ENCODE measurements at regions not wholly inside any gene's neighbourhood (a gene's known extent, or its start where the extent isn't known, plus 50 kb on each side); places are given as distances from the start of the nearest gene placed in this dataset.

DNA sequence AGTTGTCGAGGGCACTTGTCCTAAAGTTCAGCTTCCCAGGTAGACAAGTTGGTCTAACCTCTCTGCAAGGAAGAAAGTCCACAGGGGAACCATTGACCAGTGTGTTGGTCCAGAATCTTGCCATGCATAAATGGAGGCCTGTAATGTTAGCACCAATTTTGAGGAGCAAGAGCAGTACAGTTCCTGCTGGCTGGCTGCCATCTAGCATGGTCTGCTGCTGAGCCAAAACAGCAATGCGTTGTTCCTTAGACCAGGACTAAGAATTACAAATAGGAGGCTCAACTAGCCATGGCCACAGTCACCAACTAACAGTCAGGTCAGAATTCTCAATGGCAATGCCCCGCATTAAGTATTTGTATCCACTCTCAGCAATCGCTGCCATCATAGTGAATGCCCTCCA lies 72.8 kb upstream of the WIPF1 start (continued):
- TF ChIP-seq, protein P1, sequence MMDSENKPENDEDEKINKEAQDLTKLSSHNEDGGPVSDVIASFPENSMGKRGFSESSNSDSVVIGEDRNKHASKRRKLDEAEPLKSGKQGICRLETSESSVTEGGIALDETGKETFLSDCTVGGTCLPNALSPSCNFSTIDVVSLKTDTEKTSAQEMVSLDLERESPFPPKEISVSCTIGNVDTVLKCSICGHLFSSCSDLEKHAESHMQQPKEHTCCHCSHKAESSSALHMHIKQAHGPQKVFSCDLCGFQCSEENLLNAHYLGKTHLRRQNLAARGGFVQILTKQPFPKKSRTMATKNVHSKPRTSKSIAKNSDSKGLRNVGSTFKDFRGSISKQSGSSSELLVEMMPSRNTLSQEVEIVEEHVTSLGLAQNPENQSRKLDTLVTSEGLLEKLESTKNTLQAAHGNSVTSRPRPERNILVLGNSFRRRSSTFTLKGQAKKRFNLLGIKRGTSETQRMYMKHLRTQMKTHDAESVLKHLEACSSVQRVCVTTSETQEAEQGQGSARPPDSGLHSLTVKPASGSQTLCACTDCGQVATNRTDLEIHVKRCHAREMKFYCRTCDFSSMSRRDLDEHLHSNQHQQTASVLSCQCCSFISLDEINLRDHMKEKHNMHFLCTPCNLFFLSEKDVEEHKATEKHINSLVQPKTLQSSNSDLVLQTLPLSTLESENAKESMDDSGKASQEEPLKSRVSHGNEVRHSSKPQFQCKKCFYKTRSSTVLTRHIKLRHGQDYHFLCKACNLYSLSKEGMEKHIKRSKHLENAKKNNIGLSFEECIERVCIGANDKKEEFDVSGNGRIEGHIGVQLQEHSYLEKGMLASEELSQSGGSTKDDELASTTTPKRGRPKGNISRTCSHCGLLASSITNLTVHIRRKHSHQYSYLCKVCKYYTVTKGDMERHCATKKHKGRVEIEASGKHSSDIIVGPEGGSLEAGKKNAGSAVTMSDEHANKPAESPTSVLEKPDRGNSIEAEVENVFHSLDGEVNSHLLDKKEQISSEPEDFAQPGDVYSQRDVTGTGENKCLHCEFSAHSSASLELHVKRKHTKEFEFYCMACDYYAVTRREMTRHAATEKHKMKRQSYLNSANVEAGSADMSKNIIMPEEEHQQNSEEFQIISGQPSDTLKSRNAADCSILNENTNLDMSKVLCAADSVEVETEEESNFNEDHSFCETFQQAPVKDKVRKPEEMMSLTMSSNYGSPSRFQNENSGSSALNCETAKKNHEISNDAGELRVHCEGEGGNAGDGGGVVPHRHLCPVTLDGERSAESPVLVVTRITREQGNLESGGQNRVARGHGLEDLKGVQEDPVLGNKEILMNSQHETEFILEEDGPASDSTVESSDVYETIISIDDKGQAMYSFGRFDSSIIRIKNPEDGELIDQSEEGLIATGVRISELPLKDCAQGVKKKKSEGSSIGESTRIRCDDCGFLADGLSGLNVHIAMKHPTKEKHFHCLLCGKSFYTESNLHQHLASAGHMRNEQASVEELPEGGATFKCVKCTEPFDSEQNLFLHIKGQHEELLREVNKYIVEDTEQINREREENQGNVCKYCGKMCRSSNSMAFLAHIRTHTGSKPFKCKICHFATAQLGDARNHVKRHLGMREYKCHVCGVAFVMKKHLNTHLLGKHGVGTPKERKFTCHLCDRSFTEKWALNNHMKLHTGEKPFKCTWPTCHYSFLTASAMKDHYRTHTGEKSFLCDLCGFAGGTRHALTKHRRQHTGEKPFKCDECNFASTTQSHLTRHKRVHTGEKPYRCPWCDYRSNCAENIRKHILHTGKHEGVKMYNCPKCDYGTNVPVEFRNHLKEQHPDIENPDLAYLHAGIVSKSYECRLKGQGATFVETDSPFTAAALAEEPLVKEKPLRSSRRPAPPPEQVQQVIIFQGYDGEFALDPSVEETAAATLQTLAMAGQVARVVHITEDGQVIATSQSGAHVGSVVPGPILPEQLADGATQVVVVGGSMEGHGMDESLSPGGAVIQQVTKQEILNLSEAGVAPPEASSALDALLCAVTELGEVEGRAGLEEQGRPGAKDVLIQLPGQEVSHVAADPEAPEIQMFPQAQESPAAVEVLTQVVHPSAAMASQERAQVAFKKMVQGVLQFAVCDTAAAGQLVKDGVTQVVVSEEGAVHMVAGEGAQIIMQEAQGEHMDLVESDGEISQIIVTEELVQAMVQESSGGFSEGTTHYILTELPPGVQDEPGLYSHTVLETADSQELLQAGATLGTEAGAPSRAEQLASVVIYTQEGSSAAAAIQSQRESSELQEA (IDR thresholded peaks at IDR 0.05; ENCODE audit: low read depth), result no peak
- TF ChIP-seq TAF7 (tag; IDR thresholded peaks at IDR 0.05) (no peak), PPARD (CRISPR knock-in tag; IDR thresholded peaks at IDR 0.05) (no peak), ZNF717 (CRISPR knock-in tag; IDR thresholded peaks at IDR 0.05) (no peak), RFX1 (IDR thresholded peaks at IDR 0.05) (no peak), L3MBTL2 (IDR thresholded peaks at IDR 0.05) (no peak), CEBPB (tag; IDR thresholded peaks at IDR 0.05) (no peak), TBL1XR1 (IDR thresholded peaks at IDR 0.05; ENCODE audit: low read length in 2 of 2) (no peak), NFIC (IDR thresholded peaks at IDR 0.05) (no peak)
